ENCODE measurements at regions not wholly inside any gene's neighbourhood (a gene's known extent, or its start where the extent isn't known, plus 50 kb on each side); places are given as distances from the start of the nearest gene placed in this dataset.

GRCh38 chr1:182236651-182237077 lies 154.9 kb downstream of the GLUL start:
- TF ChIP-seq, protein P1, sequence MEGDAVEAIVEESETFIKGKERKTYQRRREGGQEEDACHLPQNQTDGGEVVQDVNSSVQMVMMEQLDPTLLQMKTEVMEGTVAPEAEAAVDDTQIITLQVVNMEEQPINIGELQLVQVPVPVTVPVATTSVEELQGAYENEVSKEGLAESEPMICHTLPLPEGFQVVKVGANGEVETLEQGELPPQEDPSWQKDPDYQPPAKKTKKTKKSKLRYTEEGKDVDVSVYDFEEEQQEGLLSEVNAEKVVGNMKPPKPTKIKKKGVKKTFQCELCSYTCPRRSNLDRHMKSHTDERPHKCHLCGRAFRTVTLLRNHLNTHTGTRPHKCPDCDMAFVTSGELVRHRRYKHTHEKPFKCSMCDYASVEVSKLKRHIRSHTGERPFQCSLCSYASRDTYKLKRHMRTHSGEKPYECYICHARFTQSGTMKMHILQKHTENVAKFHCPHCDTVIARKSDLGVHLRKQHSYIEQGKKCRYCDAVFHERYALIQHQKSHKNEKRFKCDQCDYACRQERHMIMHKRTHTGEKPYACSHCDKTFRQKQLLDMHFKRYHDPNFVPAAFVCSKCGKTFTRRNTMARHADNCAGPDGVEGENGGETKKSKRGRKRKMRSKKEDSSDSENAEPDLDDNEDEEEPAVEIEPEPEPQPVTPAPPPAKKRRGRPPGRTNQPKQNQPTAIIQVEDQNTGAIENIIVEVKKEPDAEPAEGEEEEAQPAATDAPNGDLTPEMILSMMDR (IDR thresholded peaks at IDR 0.05; ENCODE audit: insufficient read depth, low read length, poor library complexity, severe bottlenecking) = no peak
- no peak overlapping the region for H3K4me3 ChIP-seq (replicated peaks; ENCODE audit: low read depth, low read length)
- H3K27me3 ChIP-seq (replicated peaks; ENCODE audit: control insufficient read depth, insufficient read depth, low read length) = no peaks in the 10 kb centered on the region; the same call in 1 of the 2 replicates
- H3K36me3 ChIP-seq (ENCODE audit: control insufficient read depth, insufficient read depth, low read length) = no peaks in the 10 kb centered on the region
- DNase-seq (ENCODE audit: extremely low read depth, insufficient read length) = no peak

DNA sequence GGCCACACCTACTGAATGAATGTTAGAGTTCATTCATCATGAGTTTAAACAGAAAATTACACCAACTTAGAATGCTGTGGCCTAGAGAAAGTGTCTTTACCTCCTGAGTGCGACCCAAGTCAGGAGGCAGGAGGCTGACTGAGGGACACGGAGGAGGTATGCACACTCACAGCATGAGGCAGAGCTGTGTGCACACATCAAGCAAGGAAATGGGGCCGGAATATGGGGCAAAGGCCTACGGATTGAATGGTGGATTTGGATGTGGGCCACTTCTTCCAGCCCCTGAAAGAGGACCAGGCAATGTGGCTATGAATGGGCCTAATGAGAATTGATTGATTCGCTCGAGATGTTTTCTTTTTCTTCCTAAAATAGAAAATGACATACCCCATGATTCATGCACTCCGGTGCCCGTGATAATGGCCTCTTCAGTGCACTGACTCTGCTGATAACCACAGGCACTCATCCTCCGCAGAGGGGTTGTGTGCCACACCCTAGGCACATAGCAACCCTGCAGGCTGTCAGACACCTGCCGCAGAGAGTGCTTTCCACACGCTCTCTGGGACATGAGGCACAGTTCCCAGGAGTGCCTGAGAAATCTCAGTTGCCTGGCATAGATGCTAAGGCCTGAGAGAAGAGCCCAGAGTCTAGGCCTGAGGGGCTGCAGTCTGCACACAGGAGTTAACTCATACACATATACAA lies 155.5 kb downstream of the GLUL start:
- no peak for DNase-seq (ENCODE audit: extremely low read depth, insufficient read length)
- Histone ChIP-seq H3K4me3 (replicated peaks; ENCODE audit: low read depth, low read length) (no peak overlapping the region), H3K27me3 (replicated peaks; ENCODE audit: control insufficient read depth, insufficient read depth, low read length) (no peaks in the 10 kb centered on the region; the same call in 1 of the 2 replicates), H3K36me3 (ENCODE audit: control insufficient read depth, insufficient read depth, low read length) (no peaks in the 10 kb centered on the region)
- TF ChIP-seq, protein P1 (IDR thresholded peaks at IDR 0.05; ENCODE audit: insufficient read depth, low read length, poor library complexity, severe bottlenecking) = no peak

DNA sequence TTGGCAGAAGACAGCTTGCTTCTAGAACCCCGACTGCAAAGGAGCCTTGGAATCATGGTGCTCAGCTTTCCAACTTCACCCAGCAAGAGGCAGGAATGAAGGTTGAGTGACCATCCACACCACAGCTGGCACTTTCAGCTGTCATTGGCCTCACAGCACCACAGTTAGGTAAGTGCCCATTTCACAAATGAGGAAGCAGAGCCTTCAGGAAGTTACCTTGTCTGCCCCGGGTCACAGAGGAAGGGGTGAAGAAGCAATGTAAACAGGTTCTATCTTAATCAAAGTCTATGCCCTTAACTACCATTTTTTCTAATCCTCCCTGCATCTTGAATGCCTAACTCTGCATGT lies 156.0 kb downstream of the GLUL start:
- H3K36me3 ChIP-seq (ENCODE audit: control insufficient read depth, insufficient read depth, low read length) = no peaks in the 10 kb centered on the region
- TF ChIP-seq, protein P1 (IDR thresholded peaks at IDR 0.05; ENCODE audit: insufficient read depth, low read length, poor library complexity, severe bottlenecking) = no peak
- H3K4me3 ChIP-seq (replicated peaks; ENCODE audit: low read depth, low read length) = no peak overlapping the region
- H3K27me3 ChIP-seq (replicated peaks; ENCODE audit: control insufficient read depth, insufficient read depth, low read length) = no peaks in the 10 kb centered on the region; the same call in 1 of the 2 replicates
- DNase-seq (ENCODE audit: extremely low read depth, insufficient read length) = no peak

- no peak overlapping the region for H3K4me3 ChIP-seq (replicated peaks; ENCODE audit: low read depth, low read length)
- H3K27me3 ChIP-seq (replicated peaks; ENCODE audit: control insufficient read depth, insufficient read depth, low read length) = no peaks in the 10 kb centered on the region; the same call in 1 of the 2 replicates
- no peaks in the 10 kb centered on the region for H3K36me3 ChIP-seq (ENCODE audit: control insufficient read depth, insufficient read depth, low read length)
- no peak for DNase-seq (ENCODE audit: extremely low read depth, insufficient read length)
- TF ChIP-seq, protein P1 (IDR thresholded peaks at IDR 0.05; ENCODE audit: insufficient read depth, low read length, poor library complexity, severe bottlenecking) = no peak
Observed at GRCh38 chr1:182229921-182230491, 161.6 kb downstream of the GLUL start.

GRCh38 chr1:182229451-182229850 lies 162.1 kb downstream of the GLUL start:
- H3K4me3 ChIP-seq (replicated peaks; ENCODE audit: low read depth, low read length) = no peak overlapping the region
- DNase-seq (ENCODE audit: extremely low read depth, insufficient read length) = no peak
- no peaks in the 10 kb centered on the region; the same call in 1 of the 2 replicates for H3K27me3 ChIP-seq (replicated peaks; ENCODE audit: control insufficient read depth, insufficient read depth, low read length)
- TF ChIP-seq, protein P1 (IDR thresholded peaks at IDR 0.05; ENCODE audit: insufficient read depth, low read length, poor library complexity, severe bottlenecking) = no peak
- no peaks in the 10 kb centered on the region for H3K36me3 ChIP-seq (ENCODE audit: control insufficient read depth, insufficient read depth, low read length)
